Astrocyte (in vitro differentiated cells and primary cell): ENCODE measurements at regions not wholly inside any gene's neighbourhood (a gene's known extent, or its start where the extent isn't known, plus 50 kb on each side); places are given as distances from the start of the nearest gene placed in this dataset.

ENCODE experiments used
- CTCF ChIP-seq: IDR thresholded peaks from 2 replicates; pipeline ENCODE4 v1.5.1; 2011; ENCODE audit warnings: low read depth, mild to moderate bottlenecking, inconsistent platforms, low read length, moderate library complexity; ENCODE audit not compliant: insufficient read depth
- EZH2 ChIP-seq: IDR thresholded peaks from 2 replicates; pipeline ENCODE4 v1.6.1; 2012; ENCODE audit warnings: mild to moderate bottlenecking, low read length, inconsistent platforms; ENCODE audit not compliant: insufficient read depth

- no peak for TF ChIP-seq CTCF
- TF ChIP-seq EZH2: no peak
Observed at GRCh38 chr3:103218793-103219192, 784.0 kb downstream of the ZPLD1 start.
